Esophagus muscularis mucosa (tissue), 4 donors: ENCODE measurements at regions not wholly inside any gene's neighbourhood (a gene's known extent, or its start where the extent isn't known, plus 50 kb on each side); places are given as distances from the start of the nearest gene placed in this dataset.

Source experiments
- DNase-seq: peaks from one replicate; pipeline ENCODE4 v3.0.0-alpha.2; 2017; ENCODE audit errors: extremely low spot score
- H3K27ac ChIP-seq, 4 donors: fragments of 200-600 bp; sonication (generic); replicated peaks in 1 of 4; 1 replicate in 3 of 4; 2 replicates in 1 of 4; pipeline ENCODE4 v1.5.1; 2016 to 2019; ENCODE audit warnings: mild to moderate bottlenecking in 1 of 4
- H3K27me3 ChIP-seq, 4 donors: fragments of 200-600 bp; sonication (generic); one replicate each; pipeline versions ENCODE4 v1.5.1 to v1.6.0; 2016 to 2019
- H3K36me3 ChIP-seq, 4 donors: fragments of 200-600 bp; sonication (generic); one replicate each; pipeline ENCODE4 v1.5.1; 2016 to 2019
- H3K4me1 ChIP-seq, 4 donors: fragments of 200-600 bp; sonication (generic); one replicate each; pipeline ENCODE4 v1.5.1; 2016 to 2019
- H3K4me3 ChIP-seq, 4 donors: fragments of 200-600 bp; sonication (generic); 1 replicate in 2 of 4; 2 replicates in 2 of 4; pipeline ENCODE4 v1.5.1; 2016 to 2019; ENCODE audit warnings: mild to moderate bottlenecking in 4 of 4, moderate library complexity in 1 of 4
- H3K9me3 ChIP-seq, 4 donors: fragments of 200-600 bp; sonication (generic); 1 replicate in 3 of 4; 2 replicates in 1 of 4; pipeline ENCODE4 v1.5.1; 2016 to 2019
- CTCF ChIP-seq, 3 experiments: fragments of 200-600 bp in 2 of 3; fragments of 450-650 bp in 1 of 3; sonication (generic) in 2 of 3; IDR thresholded peaks; one replicate each; pipeline ENCODE4 v1.5.1; 2017 to 2019; ENCODE audit warnings: antibody characterized with exemption in 3 of 3, mild to moderate bottlenecking in 2 of 3, moderate library complexity in 1 of 3
- EP300 ChIP-seq: sonication (generic); formaldehyde crosslinking; IDR thresholded peaks from one replicate; pipeline ENCODE4 v1.6.1; 2017; ENCODE audit warnings: antibody characterized with exemption
- POLR2A ChIP-seq: fragments of 450-650 bp; IDR thresholded peaks from one replicate; pipeline ENCODE4 v1.6.1; 2017; ENCODE audit warnings: antibody characterized with exemption, moderate library complexity, mild to moderate bottlenecking, low read depth
- POLR2AphosphoS5 ChIP-seq, 2 donors: sonication (generic); formaldehyde crosslinking; IDR thresholded peaks; one replicate each; pipeline ENCODE4 v1.6.1; 2017; ENCODE audit warnings: antibody characterized with exemption in 2 of 2
- WGBS: methylation state at CpG from one replicate; pipeline ENCODE4 v1.1.5; 2018; 5-methylcytosine and 5-hydroxymethylcytosine counted together
- intact Hi-C: fragments of 100-400 bp; cut with DNase I; formaldehyde crosslinking; loops from one replicate; pipeline ENCODE4 v1.15.1; 2023

DNA sequence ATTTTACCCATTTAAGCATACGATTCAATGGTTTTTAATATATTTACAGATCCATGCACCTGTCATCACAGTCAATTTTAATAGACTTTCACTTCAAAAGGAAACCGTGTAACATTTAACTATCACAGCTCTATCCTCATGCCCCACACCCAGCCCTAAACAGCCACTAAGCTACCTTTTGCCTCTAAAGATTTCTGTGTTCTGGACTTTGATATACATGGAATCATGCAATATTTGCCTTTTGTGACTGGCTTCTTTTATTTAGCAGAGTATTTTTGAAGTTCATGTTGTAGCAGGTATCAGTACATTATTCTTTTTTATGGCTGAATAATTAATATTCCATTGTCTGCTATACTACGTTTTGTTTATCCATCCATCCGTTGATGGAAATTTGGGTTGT, 50.3 kb upstream of the STX16 start:
- H3K27me3 ChIP-seq: no peaks in the 10 kb centered on the region
- DNase-seq: no peak

GRCh38 chr20:58599966-58600365, 51.1 kb upstream of the STX16 start:
- Histone ChIP-seq H3K27ac (peak overlapping the region in 3 of 4 donors; percentile 18 to 88 (median 87)), H3K27me3 (no peaks in the 10 kb centered on the region), H3K4me3 (no peak overlapping the region), H3K9me3 (no peaks in the 10 kb centered on the region), H3K36me3 (no peaks in the 10 kb centered on the region), H3K4me1 (peaks cover 4 to 76% (median 70%) of the 10 kb centered on the region in 4 donors)
- DNase-seq: no peak
- intact Hi-C loops: loop anchor here (5.0 kb wide), 1 partner anchor 52 kb away; the partner anchor contains the start of gene STX16
- TF ChIP-seq EP300 (no peak), CTCF (IDR thresholded peaks at IDR 0.05) (no peak), POLR2AphosphoS5 (IDR thresholded peaks at IDR 0.05) (no peak), POLR2A (no peak)
- 97% methylated on average over 10 of the region's 10 CpGs for WGBS

More for the DNA sequence above, 50.3 kb upstream of the STX16 start:
- Histone ChIP-seq H3K4me3 (no peak overlapping the region), H3K36me3 (no peaks in the 10 kb centered on the region), H3K9me3 (no peaks in the 10 kb centered on the region), H3K27ac (peak overlapping the region in 2 of 4 donors; percentile 4 to 87), H3K4me1 (peaks cover 4 to 68% (median 62%) of the 10 kb centered on the region in 4 donors)
- intact Hi-C loops: no loop called here
- 75% methylated on average over 4 of the region's 4 CpGs for whole genome bisulfite sequencing
- no peak for TF ChIP-seq CTCF (IDR thresholded peaks at IDR 0.05)
- TF ChIP-seq EP300: no peak
- no peak for TF ChIP-seq POLR2A
- TF ChIP-seq POLR2AphosphoS5 (IDR thresholded peaks at IDR 0.05): no peak

GRCh38 chr20:58598211-58599015, 52.7 kb upstream of the STX16 start:
- H3K27me3 ChIP-seq: no peaks in the 10 kb centered on the region
- DNase-seq: no peak
- H3K4me1 ChIP-seq: peaks cover 4 to 76% (median 71%) of the 10 kb centered on the region in 4 donors
- H3K36me3 ChIP-seq: no peaks in the 10 kb centered on the region
- TF ChIP-seq POLR2A (no peak), POLR2AphosphoS5 (IDR thresholded peaks at IDR 0.05) (peak in 1 of 2 donors; percentile 24), EP300 (no peak), CTCF (IDR thresholded peaks at IDR 0.05) (no peak)
- 46% methylated on average over 6 of the region's 6 CpGs for WGBS
- H3K4me3 ChIP-seq: no peak overlapping the region
- intact Hi-C loops: loop anchor here (5.0 kb wide), 1 partner anchor 54 kb away; the partner anchor contains the start of gene STX16
- no peaks in the 10 kb centered on the region for H3K9me3 ChIP-seq
- H3K27ac ChIP-seq: peak overlapping the region; percentile 87 to 89 (median 88)

GRCh38 chr20:58597249-58597891, 53.7 kb upstream of the STX16 start:
- Histone ChIP-seq H3K36me3 (no peaks in the 10 kb centered on the region), H3K27me3 (no peaks in the 10 kb centered on the region), H3K27ac (peak overlapping the region; percentile 87 to 89 (median 88)), H3K9me3 (no peaks in the 10 kb centered on the region), H3K4me1 (peaks cover 4 to 85% (median 74%) of the 10 kb centered on the region in 4 donors), H3K4me3 (peak overlapping the region in 3 of 4 donors; percentile 9 to 17 (median 12))
- WGBS: 25% methylated on average over 17 of the region's 18 CpGs
- DNase-seq: no peak
- peak; percentile 76 to 81 for TF ChIP-seq POLR2AphosphoS5 (IDR thresholded peaks at IDR 0.05)
- no peak for TF ChIP-seq POLR2A
- no peak for TF ChIP-seq CTCF (IDR thresholded peaks at IDR 0.05)
- intact Hi-C loops: loop anchor here (5.0 kb wide), 1 partner anchor 55 kb away; the partner anchor contains the start of gene STX16
